ENCODE measurements at regions not wholly inside any gene's neighbourhood (a gene's known extent, or its start where the extent isn't known, plus 50 kb on each side); places are given as distances from the start of the nearest gene placed in this dataset.

GRCh38 chr2:126372406-126372805, 283.6 kb upstream of the GYPC start:
- no peak overlapping the region for H3K9ac ChIP-seq (ENCODE audit: low read length)
- ChIA-PET POLR2A (ENCODE audit: unreplicated experiment) (no interaction called here), CTCF (no interaction called here)
- no peak for ATAC-seq
- no peaks in the 10 kb centered on the region for H3K9me2 ChIP-seq (replicated peaks; ENCODE audit: low read length)
- TF ChIP-seq CTCF (conservative IDR thresholded peaks at IDR 0.05; ENCODE audit: low read depth, low read length) (no peak), EZH2phosphoT487 (IDR thresholded peaks at IDR 0.05; ENCODE audit: borderline replicate concordance, low read length) (no peak), EZH2 (IDR thresholded peaks at IDR 0.05; ENCODE audit: low read length, unreplicated experiment) (no peak)
- no peaks in the 10 kb centered on the region for H3K27me3 ChIP-seq (ENCODE audit: low read length)
- no peaks in the 10 kb centered on the region for H4K20me1 ChIP-seq (ENCODE audit: low read length)
- H3K4me2 ChIP-seq (ENCODE audit: low read length): no peak overlapping the region
- intact Hi-C loops (cut with micrococcal nuclease): no loop called here
- no peak overlapping the region for H3K4me3 ChIP-seq (ENCODE audit: low read length)
- H3K27ac ChIP-seq (ENCODE audit: low read length): no peak overlapping the region
- no peaks in the 10 kb centered on the region for H3K79me2 ChIP-seq (ENCODE audit: low read length)
- no peaks in the 10 kb centered on the region for H3K4me1 ChIP-seq (ENCODE audit: insufficient read depth, low read length)
- no peaks in the 10 kb centered on the region for H3F3A ChIP-seq (ENCODE audit: low read length, unreplicated experiment)
- no peaks in the 10 kb centered on the region for H3K9me3 ChIP-seq (ENCODE audit: low read length)
- no TSS peak for BruUV-seq (replicated peaks)
- no peak overlapping the region for H2AFZ ChIP-seq (ENCODE audit: low read length)
- no peaks in the 10 kb centered on the region for H3K36me3 ChIP-seq (ENCODE audit: low read depth, low read length)
- no peak for DNase-seq

- no peak overlapping the region for H3K4me3 ChIP-seq (ENCODE audit: low read length)
- intact Hi-C loops (cut with micrococcal nuclease): no loop called here
- DNase-seq (no peak), ATAC-seq (no peak)
- POLR2A ChIA-PET (ENCODE audit: unreplicated experiment): no interaction called here
- no peak for TF ChIP-seq EZH2 (IDR thresholded peaks at IDR 0.05; ENCODE audit: low read length, unreplicated experiment)
- TF ChIP-seq EZH2phosphoT487 (IDR thresholded peaks at IDR 0.05; ENCODE audit: borderline replicate concordance, low read length): no peak
- no peak for TF ChIP-seq CTCF (conservative IDR thresholded peaks at IDR 0.05; ENCODE audit: low read depth, low read length)
- no peak overlapping the region for H3K27ac ChIP-seq (ENCODE audit: low read length)
- no peaks in the 10 kb centered on the region for H3K4me1 ChIP-seq (ENCODE audit: insufficient read depth, low read length)
- H3K9me2 ChIP-seq (replicated peaks; ENCODE audit: low read length): no peaks in the 10 kb centered on the region
- H4K20me1 ChIP-seq (ENCODE audit: low read length): no peaks in the 10 kb centered on the region
- H3K4me2 ChIP-seq (ENCODE audit: low read length): no peak overlapping the region
- H3K27me3 ChIP-seq (ENCODE audit: low read length): no peaks in the 10 kb centered on the region
- CTCF ChIA-PET: no interaction called here
- H3F3A ChIP-seq (ENCODE audit: low read length, unreplicated experiment): no peaks in the 10 kb centered on the region
- H3K9ac ChIP-seq (ENCODE audit: low read length): no peak overlapping the region
- H3K36me3 ChIP-seq (ENCODE audit: low read depth, low read length): no peaks in the 10 kb centered on the region
- H2AFZ ChIP-seq (ENCODE audit: low read length): no peak overlapping the region
- BruUV-seq (replicated peaks): no TSS peak
- H3K9me3 ChIP-seq (ENCODE audit: low read length): 0 out of 2 replicates have a peak, but pooled peaks cover 4% of the 10 kb centered on the region
- no peaks in the 10 kb centered on the region for H3K79me2 ChIP-seq (ENCODE audit: low read length)
Observed at GRCh38 chr2:126378176-126378575, 277.8 kb upstream of the GYPC start.

- no peak overlapping the region for H3K4me2 ChIP-seq (ENCODE audit: low read length)
- no TSS peak for BruUV-seq (replicated peaks)
- H3K4me1 ChIP-seq (ENCODE audit: insufficient read depth, low read length): no peaks in the 10 kb centered on the region
- no peaks in the 10 kb centered on the region for H3K79me2 ChIP-seq (ENCODE audit: low read length)
- no peak overlapping the region for H3K27ac ChIP-seq (ENCODE audit: low read length)
- ATAC-seq (no peak), DNase-seq (no peak)
- peaks cover 13% of the 10 kb centered on the region for H3K9me3 ChIP-seq (ENCODE audit: low read length)
- no peak for TF ChIP-seq EZH2 (IDR thresholded peaks at IDR 0.05; ENCODE audit: low read length, unreplicated experiment)
- no peak for TF ChIP-seq CTCF (conservative IDR thresholded peaks at IDR 0.05; ENCODE audit: low read depth, low read length)
- no peak for TF ChIP-seq EZH2phosphoT487 (IDR thresholded peaks at IDR 0.05; ENCODE audit: borderline replicate concordance, low read length)
- no peak overlapping the region for H3K9ac ChIP-seq (ENCODE audit: low read length)
- H3K27me3 ChIP-seq (ENCODE audit: low read length): no peaks in the 10 kb centered on the region
- H3K9me2 ChIP-seq (replicated peaks; ENCODE audit: low read length): no peaks in the 10 kb centered on the region
- ChIA-PET CTCF (no interaction called here), POLR2A (ENCODE audit: unreplicated experiment) (no interaction called here)
- H4K20me1 ChIP-seq (ENCODE audit: low read length): no peaks in the 10 kb centered on the region
- H3K36me3 ChIP-seq (ENCODE audit: low read depth, low read length): no peaks in the 10 kb centered on the region
- intact Hi-C loops (cut with micrococcal nuclease): no loop called here
- H3K4me3 ChIP-seq (ENCODE audit: low read length): no peak overlapping the region
- no peak overlapping the region for H2AFZ ChIP-seq (ENCODE audit: low read length)
- H3F3A ChIP-seq (ENCODE audit: low read length, unreplicated experiment): no peaks in the 10 kb centered on the region
Observed at GRCh38 chr2:126381091-126381490, 274.9 kb upstream of the GYPC start.
